Stomach (tissue), 4 donors: ENCODE measurements at regions not wholly inside any gene's neighbourhood (a gene's known extent, or its start where the extent isn't known, plus 50 kb on each side); places are given as distances from the start of the nearest gene placed in this dataset.

Experiments
- CTCF ChIP-seq, 7 experiments: fragments of 450-650 bp in 4 of 7; fragments of 200-600 bp in 3 of 7; sonication (generic) in 3 of 7; IDR thresholded peaks; one replicate each; pipeline ENCODE4 v1.5.1; 2016 to 2019; ENCODE audit warnings: antibody characterized with exemption in 7 of 7, control low read depth in 2 of 7, mild to moderate bottlenecking in 1 of 7
- POLR2A ChIP-seq, 4 donors: fragments of 450-650 bp; IDR thresholded peaks; one replicate each; pipeline ENCODE4 v1.6.1; 2016; ENCODE audit warnings: antibody characterized with exemption in 4 of 4, control low read depth in 2 of 4, mild to moderate bottlenecking in 1 of 4, moderate library complexity in 1 of 4

- TF ChIP-seq CTCF (IDR thresholded peaks at IDR 0.05), result no peak
- TF ChIP-seq POLR2A (IDR thresholded peaks at IDR 0.05), result no peak
These were observed 2070.3 kb downstream of the PCDH9 start for GRCh38 chr13:65159803-65160202.
